Cardiac fibroblast (primary cell): ENCODE measurements at regions not wholly inside any gene's neighbourhood (a gene's known extent, or its start where the extent isn't known, plus 50 kb on each side); places are given as distances from the start of the nearest gene placed in this dataset.

Source experiments
- DNase-seq, 2 donors: peaks; one replicate each; pipeline versions ENCODE4 v3.0.0 to v3.0.0-alpha.2; 2010; ENCODE audit warnings: low read depth in 2 of 2
- H3K4me3 ChIP-seq, 2 donors: replicated peaks in 1 of 2; 1 replicate in 1 of 2; 2 replicates in 1 of 2; pipeline ENCODE4 v1.5.1; 2011; ENCODE audit warnings: low read depth in 2 of 2, low read length in 2 of 2, mild to moderate bottlenecking in 2 of 2, moderate library complexity in 1 of 2
- CTCF ChIP-seq: IDR thresholded peaks from one replicate; pipeline ENCODE4 v1.5.1; 2011; ENCODE audit warnings: low read depth, mild to moderate bottlenecking, low read length, inconsistent platforms

- TF ChIP-seq CTCF = no peak
- no peak for DNase-seq
- no peak overlapping the region for H3K4me3 ChIP-seq
These were observed 168.3 kb upstream of the TLE3 start for GRCh38 chr15:70265986-70266385.

GRCh38 chr15:70265466-70265978, 167.8 kb upstream of the TLE3 start:
- no peak for DNase-seq
- no peak overlapping the region for H3K4me3 ChIP-seq
- peak; percentile 16 for TF ChIP-seq CTCF

GRCh38 chr15:70264738-70265465, 167.2 kb upstream of the TLE3 start:
- no peak for DNase-seq
- TF ChIP-seq CTCF = no peak
- H3K4me3 ChIP-seq = no peak overlapping the region

DNA sequence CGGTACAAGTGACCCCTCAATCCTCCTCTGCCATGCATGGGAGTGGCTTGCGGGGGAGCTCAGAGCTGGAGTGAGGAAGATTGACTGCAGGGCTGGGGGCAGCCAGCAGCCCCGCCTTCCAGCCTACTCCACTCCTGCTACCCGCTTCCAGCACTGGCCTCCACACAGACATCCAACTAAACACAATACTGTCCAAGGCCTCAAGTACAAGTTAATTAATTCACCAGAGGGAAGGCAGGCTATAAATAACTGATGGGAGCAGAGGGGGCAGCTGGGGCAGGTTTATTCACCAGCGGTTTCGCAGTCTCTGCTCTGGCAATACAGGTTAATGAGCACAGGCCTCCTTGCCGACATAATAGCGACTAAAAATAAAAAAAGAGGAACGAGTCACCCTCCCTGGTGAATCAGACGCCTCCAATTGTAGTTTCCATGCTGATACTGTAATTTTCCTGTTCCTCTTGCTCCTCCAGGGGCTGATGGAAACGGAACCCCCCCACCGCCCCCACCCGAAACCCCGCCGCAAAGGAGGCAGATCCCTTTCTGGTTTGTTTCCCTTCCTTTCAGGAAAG, 166.4 kb upstream of the TLE3 start:
- H3K4me3 ChIP-seq = no peak overlapping the region
- TF ChIP-seq CTCF = no peak
- peak; percentile 25 to 38 for DNase-seq

DNA sequence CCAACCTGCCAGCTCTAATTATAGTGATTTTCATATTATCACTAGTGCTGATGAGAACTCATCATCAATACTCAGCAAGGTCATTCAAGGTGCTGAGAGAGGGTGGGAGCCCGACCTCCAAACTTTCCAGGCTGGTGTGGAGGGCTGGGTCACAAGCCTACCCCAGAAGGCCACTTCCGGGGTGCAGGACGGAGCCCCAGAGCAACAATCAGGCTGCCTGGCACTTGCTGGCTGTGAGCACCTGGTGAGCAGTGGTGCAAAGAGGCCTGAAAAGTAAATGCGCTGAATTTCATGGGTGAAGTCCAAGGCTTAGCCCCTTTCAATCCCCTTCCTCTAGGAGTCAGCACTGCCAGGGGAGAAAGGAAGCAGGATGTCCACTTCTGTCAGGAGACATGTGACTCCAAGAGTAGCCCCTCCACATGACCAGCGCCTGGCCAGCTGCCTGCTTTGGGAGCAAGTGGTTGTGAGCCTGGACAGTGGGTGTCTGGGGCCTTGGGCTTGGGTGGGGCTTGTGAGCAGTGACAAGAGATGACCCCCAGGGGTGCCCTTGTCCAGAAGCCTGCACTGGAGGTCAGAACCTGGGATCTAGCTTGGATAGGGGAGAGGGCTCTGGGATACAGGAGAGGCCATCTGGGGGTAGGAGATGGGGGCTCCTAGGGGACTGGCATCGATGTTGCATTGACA, 165.0 kb upstream of the TLE3 start:
- TF ChIP-seq CTCF = no peak
- no peak overlapping the region for H3K4me3 ChIP-seq
- no peak for DNase-seq

DNA sequence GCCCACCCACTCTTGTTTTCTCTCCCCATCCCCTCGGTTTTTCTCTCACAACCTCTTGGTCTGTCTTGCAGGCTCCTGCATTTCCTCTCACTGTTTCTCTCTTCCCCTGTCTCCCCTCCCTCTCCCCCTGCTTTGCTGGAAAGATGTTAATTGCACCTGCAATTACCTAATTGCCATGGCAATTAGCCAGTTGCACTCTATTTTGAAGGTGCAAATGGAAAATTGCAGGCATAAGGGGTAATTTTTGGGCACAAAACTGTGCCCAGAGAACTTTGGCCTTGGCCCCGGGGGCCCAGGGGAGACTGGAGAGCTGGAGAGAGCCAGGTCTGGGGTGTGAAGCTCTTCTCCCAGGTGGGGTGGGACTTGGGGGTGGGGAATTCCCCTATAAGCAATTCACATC, 164.5 kb upstream of the TLE3 start:
- no peak for TF ChIP-seq CTCF
- no peak overlapping the region for H3K4me3 ChIP-seq
- DNase-seq = no peak
